NCI-H460 (cell line): ENCODE measurements at regions not wholly inside any gene's neighbourhood (a gene's known extent, or its start where the extent isn't known, plus 50 kb on each side); places are given as distances from the start of the nearest gene placed in this dataset.
"Not testable (repeated sequence)": the region's sequence is repeated elsewhere in the genome, so short reads cannot be mapped to it uniquely, and the experiment has no call there.

Source experiments
- DNase-seq: peaks from one replicate; pipeline ENCODE4 v3.0.0-alpha.2; 2016; ENCODE audit warnings: low read depth; ENCODE audit errors: extremely low read depth
- small RNA-seq, 2 experiments: library from RNA; depleted of rRNA; stranded (forward); fragments of <200 nt; gene quantifications; one replicate each; pipeline ENCODE3, GENCODE V24; 2014

- DNase-seq = no peak
Measured at GRCh38 chr4:112083587-112084347, 61.5 kb upstream of the FAM241A start.

GRCh38 chr4:112085156-112086035 lies 59.9 kb upstream of the FAM241A start:
- DNase-seq = no peak

GRCh38 chr4:112086036-112086434 lies 59.2 kb upstream of the FAM241A start:
- no peak for DNase-seq

GRCh38 chr4:112086661-112087060 lies 58.6 kb upstream of the FAM241A start:
- DNase-seq = not testable (repeated sequence)

GRCh38 chr4:112092330-112092729 lies 52.9 kb upstream of the FAM241A start:
- not testable (repeated sequence) for DNase-seq

- DNase-seq = no peak
Measured at GRCh38 chr4:112093636-112094202, 51.5 kb upstream of the FAM241A start.

- DNase-seq = no peak
Measured at GRCh38 chr4:112094330-112094729, 50.9 kb upstream of the FAM241A start.

Small RNAs in the stretch of these regions (small RNA-seq; reads per million reads assigned to genes)
- gene MIR297 (0 reads per million in 2 experiments), gene RNU6-289P (0 reads per million in 2 experiments)
